Smooth muscle cell (in vitro differentiated cells): ENCODE measurements at regions not wholly inside any gene's neighbourhood (a gene's known extent, or its start where the extent isn't known, plus 50 kb on each side); places are given as distances from the start of the nearest gene placed in this dataset.

ENCODE experiments used
- DNase-seq: peaks from one replicate; lab custom pipeline; 2025; ENCODE audit not compliant: unreplicated experiment; lab: John Stamatoyannopoulos, UW
- H2AFZ ChIP-seq: fragments of 200-600 bp; sonication (generic); 2 replicates; pipeline ENCODE4 v1.6.0; 2016; ENCODE audit warnings: antibody characterized with exemption, low read depth, mild to moderate bottlenecking
- H3F3A ChIP-seq: fragments of 200-600 bp; sonication (generic); 2 replicates; pipeline ENCODE4 v1.6.0; 2017; ENCODE audit warnings: antibody characterized with exemption, low read depth
- H3K27ac ChIP-seq: fragments of 200-600 bp; sonication (generic); 2 replicates; pipeline ENCODE4 v1.5.1; 2016; ENCODE audit warnings: low read depth, mild to moderate bottlenecking
- H3K27me3 ChIP-seq: fragments of 200-600 bp; sonication (generic); 2 replicates; pipeline ENCODE4 v1.6.1; 2016; ENCODE audit warnings: low read depth, mild to moderate bottlenecking
- H3K36me3 ChIP-seq: fragments of 200-600 bp; sonication (generic); 2 replicates; pipeline ENCODE4 v1.5.1; 2016; ENCODE audit warnings: low read depth
- H3K4me1 ChIP-seq: fragments of 200-600 bp; sonication (generic); 2 replicates; pipeline ENCODE4 v1.5.1; 2016; ENCODE audit warnings: low read depth
- H3K4me2 ChIP-seq: fragments of 200-600 bp; sonication (generic); 2 replicates; pipeline ENCODE4 v1.6.0; 2016; ENCODE audit warnings: mild to moderate bottlenecking
- H3K4me3 ChIP-seq: fragments of 200-600 bp; sonication (generic); 2 replicates; pipeline ENCODE4 v1.5.1; 2016; ENCODE audit warnings: mild to moderate bottlenecking
- H3K79me2 ChIP-seq: fragments of 200-600 bp; sonication (generic); 2 replicates; pipeline ENCODE4 v1.6.0; 2016; ENCODE audit warnings: low read depth, mild to moderate bottlenecking
- H3K9ac ChIP-seq: fragments of 200-600 bp; sonication (generic); 2 replicates; pipeline ENCODE4 v1.6.0; 2016; ENCODE audit warnings: low read depth
- H3K9me3 ChIP-seq: fragments of 200-600 bp; sonication (generic); replicated peaks from 2 replicates; pipeline ENCODE4 v1.5.1; 2016; ENCODE audit warnings: low read depth
- H4K20me1 ChIP-seq: fragments of 200-600 bp; sonication (generic); 2 replicates; pipeline ENCODE4 v1.6.0; 2016; ENCODE audit warnings: low read depth
- WGBS: methylation state at CpG from one replicate; pipeline ENCODE4 v1.1.7; 2016; ENCODE audit warnings: low lambda C conversion rate; 5-methylcytosine and 5-hydroxymethylcytosine counted together
- TF ChIP-seq, protein P1 (sequence below): fragments of 200-600 bp; sonication (generic); IDR thresholded peaks from 2 replicates; pipeline ENCODE4 v1.5.1; 2017; ENCODE audit warnings: borderline replicate concordance, mild to moderate bottlenecking, antibody characterized with exemption; ENCODE audit not compliant: insufficient read depth, poor library complexity, severe bottlenecking

DNA sequence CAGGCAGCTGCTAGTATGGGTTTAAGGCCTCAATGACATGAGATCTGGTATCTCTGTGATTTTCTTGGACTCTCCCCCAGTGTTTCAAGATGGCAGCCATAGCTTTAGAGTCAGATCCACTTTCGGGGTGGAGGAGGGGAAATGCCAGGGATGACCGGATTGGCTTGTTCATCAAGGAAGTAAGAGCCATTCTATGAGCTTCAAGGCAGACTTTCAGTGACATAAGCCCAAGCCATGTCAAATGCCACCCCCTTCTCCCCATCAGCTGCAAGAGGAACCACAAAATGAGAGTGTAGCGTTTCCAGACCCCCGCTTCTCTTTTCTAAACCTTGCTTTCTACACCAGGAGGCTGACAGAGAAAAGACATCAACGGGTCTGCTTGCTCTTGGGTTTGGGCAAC lies 271.8 kb downstream of the PSAT1 start:
- WGBS: 95% methylated on average over 5 of the region's 5 CpGs
- H3K36me3 ChIP-seq: no peaks in the 10 kb centered on the region
- no peak overlapping the region for H3K9ac ChIP-seq
- TF ChIP-seq, protein P1, sequence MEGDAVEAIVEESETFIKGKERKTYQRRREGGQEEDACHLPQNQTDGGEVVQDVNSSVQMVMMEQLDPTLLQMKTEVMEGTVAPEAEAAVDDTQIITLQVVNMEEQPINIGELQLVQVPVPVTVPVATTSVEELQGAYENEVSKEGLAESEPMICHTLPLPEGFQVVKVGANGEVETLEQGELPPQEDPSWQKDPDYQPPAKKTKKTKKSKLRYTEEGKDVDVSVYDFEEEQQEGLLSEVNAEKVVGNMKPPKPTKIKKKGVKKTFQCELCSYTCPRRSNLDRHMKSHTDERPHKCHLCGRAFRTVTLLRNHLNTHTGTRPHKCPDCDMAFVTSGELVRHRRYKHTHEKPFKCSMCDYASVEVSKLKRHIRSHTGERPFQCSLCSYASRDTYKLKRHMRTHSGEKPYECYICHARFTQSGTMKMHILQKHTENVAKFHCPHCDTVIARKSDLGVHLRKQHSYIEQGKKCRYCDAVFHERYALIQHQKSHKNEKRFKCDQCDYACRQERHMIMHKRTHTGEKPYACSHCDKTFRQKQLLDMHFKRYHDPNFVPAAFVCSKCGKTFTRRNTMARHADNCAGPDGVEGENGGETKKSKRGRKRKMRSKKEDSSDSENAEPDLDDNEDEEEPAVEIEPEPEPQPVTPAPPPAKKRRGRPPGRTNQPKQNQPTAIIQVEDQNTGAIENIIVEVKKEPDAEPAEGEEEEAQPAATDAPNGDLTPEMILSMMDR: no peak
- no peak overlapping the region for H2AFZ ChIP-seq
- no peaks in the 10 kb centered on the region for H4K20me1 ChIP-seq
- H3K4me1 ChIP-seq: peaks cover 12% of the 10 kb centered on the region
- H3K9me3 ChIP-seq: no peaks in the 10 kb centered on the region
- H3F3A ChIP-seq: no peaks in the 10 kb centered on the region
- no peak for DNase-seq
- H3K27ac ChIP-seq: no peak overlapping the region
- H3K4me2 ChIP-seq: no peak overlapping the region
- H3K27me3 ChIP-seq: no peaks in the 10 kb centered on the region
- H3K4me3 ChIP-seq: no peak overlapping the region
- H3K79me2 ChIP-seq: no peaks in the 10 kb centered on the region

DNA sequence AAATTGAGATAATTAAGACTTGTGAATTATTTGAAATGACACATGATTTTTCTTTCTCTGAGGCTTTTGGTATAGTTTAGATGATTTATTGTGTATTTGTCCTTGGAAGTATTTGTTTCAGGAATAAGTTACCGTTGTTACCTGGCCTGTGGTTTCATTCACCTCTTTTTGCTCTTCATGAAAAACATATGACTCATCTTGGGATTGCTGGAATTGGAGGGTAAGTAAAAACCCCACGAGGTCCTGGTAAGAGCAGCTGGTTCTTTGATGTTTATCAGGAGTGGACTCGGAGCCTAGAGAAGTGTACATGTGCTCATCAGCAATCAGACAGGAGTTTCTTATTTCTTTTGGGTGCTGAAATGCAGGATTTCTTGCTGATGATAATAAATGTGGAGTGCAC lies 275.3 kb downstream of the PSAT1 start:
- WGBS: 34% methylated on average over 3 of the region's 3 CpGs
- Histone ChIP-seq H3K36me3 (no peaks in the 10 kb centered on the region), H3K9me3 (no peaks in the 10 kb centered on the region), H2AFZ (no peak overlapping the region), H3F3A (no peaks in the 10 kb centered on the region), H4K20me1 (no peaks in the 10 kb centered on the region), H3K4me3 (no peak overlapping the region), H3K4me1 (peaks cover 40% of the 10 kb centered on the region), H3K27me3 (no peaks in the 10 kb centered on the region), H3K79me2 (no peaks in the 10 kb centered on the region), H3K27ac (no peak overlapping the region), H3K4me2 (no peak overlapping the region), H3K9ac (no peak overlapping the region)
- TF ChIP-seq, protein P1: no peak
- DNase-seq: no peak

DNA sequence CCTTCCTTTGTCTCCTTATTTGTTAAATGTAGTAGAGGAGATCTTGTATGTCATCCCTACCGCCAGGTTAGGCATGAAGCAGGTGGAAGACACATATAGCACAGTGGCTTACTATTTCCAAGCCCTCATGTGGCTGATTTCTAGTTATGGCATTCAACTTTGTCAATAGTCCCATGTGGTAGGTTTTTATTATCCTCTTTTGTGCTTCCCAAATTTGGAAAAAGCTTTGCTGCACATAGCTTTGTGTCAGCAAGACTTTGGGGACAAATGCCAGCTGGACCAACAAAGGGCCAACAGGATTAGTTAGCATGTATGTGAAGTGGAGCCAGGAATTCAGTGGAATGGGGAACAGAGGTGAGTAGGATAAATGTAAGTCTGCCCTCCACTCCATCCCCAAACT lies 276.3 kb downstream of the PSAT1 start:
- Histone ChIP-seq H3F3A (no peaks in the 10 kb centered on the region), H3K27me3 (no peaks in the 10 kb centered on the region), H3K9me3 (no peaks in the 10 kb centered on the region), H3K9ac (no peak overlapping the region), H3K4me2 (no peak overlapping the region), H3K79me2 (no peaks in the 10 kb centered on the region), H2AFZ (no peak overlapping the region), H3K27ac (no peak overlapping the region), H4K20me1 (no peaks in the 10 kb centered on the region), H3K36me3 (no peaks in the 10 kb centered on the region), H3K4me3 (no peak overlapping the region), H3K4me1 (peaks cover 41% of the 10 kb centered on the region)
- TF ChIP-seq, protein P1: no peak
- DNase-seq: no peak
- 89% methylated on average over 1 of the region's 1 CpG for WGBS

DNA sequence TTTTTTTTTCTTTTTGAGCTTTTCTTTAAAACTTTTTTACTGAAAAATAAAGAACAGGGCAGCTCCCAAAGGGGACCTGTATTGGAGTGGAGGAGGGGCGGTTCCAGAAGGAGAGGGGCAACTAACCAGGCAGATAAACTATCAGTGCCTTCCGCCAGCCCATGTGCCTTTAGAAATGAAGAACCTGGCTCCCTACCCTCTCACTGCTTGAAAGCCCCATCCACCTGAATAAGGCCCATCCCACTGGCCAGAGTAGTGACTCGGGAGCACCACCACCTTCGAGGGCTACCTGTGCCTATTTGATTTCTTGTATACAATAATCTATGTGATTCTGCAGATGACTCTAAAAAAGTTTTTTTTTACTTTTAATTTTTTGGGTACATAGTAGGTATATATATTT lies 276.7 kb downstream of the PSAT1 start:
- no peaks in the 10 kb centered on the region for H3F3A ChIP-seq
- TF ChIP-seq, protein P1: no peak
- no peaks in the 10 kb centered on the region for H3K79me2 ChIP-seq
- H3K4me1 ChIP-seq: peaks cover 43% of the 10 kb centered on the region
- WGBS: 86% methylated on average over 4 of the region's 4 CpGs
- H3K27me3 ChIP-seq: no peaks in the 10 kb centered on the region
- no peak overlapping the region for H2AFZ ChIP-seq
- H4K20me1 ChIP-seq: no peaks in the 10 kb centered on the region
- H3K4me2 ChIP-seq: no peak overlapping the region
- no peak for DNase-seq
- no peak overlapping the region for H3K9ac ChIP-seq
- no peaks in the 10 kb centered on the region for H3K9me3 ChIP-seq
- no peak overlapping the region for H3K27ac ChIP-seq
- no peaks in the 10 kb centered on the region for H3K36me3 ChIP-seq
- H3K4me3 ChIP-seq: no peak overlapping the region
